Gastroesophageal sphincter (tissue), 3 donors: ENCODE measurements at regions not wholly inside any gene's neighbourhood (a gene's known extent, or its start where the extent isn't known, plus 50 kb on each side); places are given as distances from the start of the nearest gene placed in this dataset.

ENCODE experiments used
- EP300 ChIP-seq: sonication (generic); formaldehyde crosslinking; IDR thresholded peaks from one replicate; pipeline ENCODE4 v1.6.1; 2017; ENCODE audit warnings: antibody characterized with exemption, mild to moderate bottlenecking
- POLR2A ChIP-seq, 2 donors: fragments of 450-650 bp; IDR thresholded peaks; one replicate each; pipeline ENCODE4 v1.6.1; 2017; ENCODE audit warnings: antibody characterized with exemption in 2 of 2, mild to moderate bottlenecking in 2 of 2, moderate library complexity in 1 of 2
- POLR2AphosphoS5 ChIP-seq: sonication (generic); formaldehyde crosslinking; IDR thresholded peaks from one replicate; pipeline ENCODE4 v1.6.1; 2017; ENCODE audit warnings: antibody characterized with exemption
- TF ChIP-seq, protein P1 (sequence below), 4 experiments: fragments of 200-600 bp in 2 of 4; fragments of 450-650 bp in 2 of 4; sonication (generic) in 1 of 4; IDR thresholded peaks; one replicate each; pipeline ENCODE4 v1.5.1; 2017 to 2019; ENCODE audit warnings: antibody characterized with exemption in 4 of 4, mild to moderate bottlenecking in 2 of 4, moderate library complexity in 2 of 4

DNA sequence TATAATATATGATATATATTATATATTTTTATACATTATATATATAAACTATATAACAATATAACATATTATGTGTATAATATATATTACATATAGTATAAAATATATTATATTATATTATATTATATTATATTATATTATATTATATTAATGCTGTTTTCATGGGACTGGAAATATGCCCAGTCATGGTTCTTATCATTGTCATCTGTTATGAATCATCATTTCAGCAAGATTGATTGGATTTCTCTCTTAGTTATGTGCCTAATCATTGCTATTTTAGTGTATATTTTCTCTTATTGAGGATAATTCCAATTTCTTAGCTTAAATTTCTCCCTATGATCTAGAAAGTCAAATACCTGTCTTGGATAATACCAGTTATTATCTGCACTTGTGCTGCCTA is 617.8 kb downstream of the TRIB2 start:
- TF ChIP-seq, protein P1, sequence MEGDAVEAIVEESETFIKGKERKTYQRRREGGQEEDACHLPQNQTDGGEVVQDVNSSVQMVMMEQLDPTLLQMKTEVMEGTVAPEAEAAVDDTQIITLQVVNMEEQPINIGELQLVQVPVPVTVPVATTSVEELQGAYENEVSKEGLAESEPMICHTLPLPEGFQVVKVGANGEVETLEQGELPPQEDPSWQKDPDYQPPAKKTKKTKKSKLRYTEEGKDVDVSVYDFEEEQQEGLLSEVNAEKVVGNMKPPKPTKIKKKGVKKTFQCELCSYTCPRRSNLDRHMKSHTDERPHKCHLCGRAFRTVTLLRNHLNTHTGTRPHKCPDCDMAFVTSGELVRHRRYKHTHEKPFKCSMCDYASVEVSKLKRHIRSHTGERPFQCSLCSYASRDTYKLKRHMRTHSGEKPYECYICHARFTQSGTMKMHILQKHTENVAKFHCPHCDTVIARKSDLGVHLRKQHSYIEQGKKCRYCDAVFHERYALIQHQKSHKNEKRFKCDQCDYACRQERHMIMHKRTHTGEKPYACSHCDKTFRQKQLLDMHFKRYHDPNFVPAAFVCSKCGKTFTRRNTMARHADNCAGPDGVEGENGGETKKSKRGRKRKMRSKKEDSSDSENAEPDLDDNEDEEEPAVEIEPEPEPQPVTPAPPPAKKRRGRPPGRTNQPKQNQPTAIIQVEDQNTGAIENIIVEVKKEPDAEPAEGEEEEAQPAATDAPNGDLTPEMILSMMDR (IDR thresholded peaks at IDR 0.05): no peak
- no peak for TF ChIP-seq POLR2A (IDR thresholded peaks at IDR 0.05)
- no peak for TF ChIP-seq POLR2AphosphoS5
- TF ChIP-seq EP300: no peak
